PC-9 (cell line): ENCODE measurements at regions not wholly inside any gene's neighbourhood (a gene's known extent, or its start where the extent isn't known, plus 50 kb on each side); places are given as distances from the start of the nearest gene placed in this dataset.

Experiments
- BruUV-seq: library from RNA; stranded (reverse); fragments of 400-500 nt; replicated peaks from 2 replicates; lab custom pipeline; 2021; lab: Mats Ljungman, UMichigan
- CTCF ChIA-PET: fragments of 300-600 bp; sonication (Branson Sonifier 250); formaldehyde crosslinking; loops from one replicate; lab custom pipeline; 2022; ENCODE audit warnings: antibody characterized with exemption; lab: Charles Lee
- POLR2A ChIA-PET: fragments of 300-600 bp; sonication (Branson Sonifier 250); formaldehyde crosslinking; loops from one replicate; lab custom pipeline; 2022; ENCODE audit warnings: antibody characterized with exemption; ENCODE audit not compliant: unreplicated experiment; lab: Charles Lee
- DNase-seq, 2 experiments: peaks; one replicate each; pipeline versions ENCODE4 v3.0.0 to v3.0.0-alpha.2; 2015 to 2022; ENCODE audit warnings: mixed read lengths in 1 of 2
- H2AFZ ChIP-seq: fragments of 200-600 bp; sonication (generic); 2 replicates; pipeline ENCODE4 v1.8.1; 2017; ENCODE audit warnings: antibody characterized with exemption
- H3F3A ChIP-seq: fragments of 200-600 bp; sonication (generic); 2 replicates; pipeline ENCODE4 v1.8.1; 2017; ENCODE audit warnings: antibody characterized with exemption, mild to moderate bottlenecking, low read depth; ENCODE audit not compliant: insufficient read depth
- H3K27ac ChIP-seq: fragments of 200-600 bp; sonication (generic); 2 replicates; pipeline ENCODE4 v1.6.1; 2016; ENCODE audit warnings: mixed run types
- H3K27me3 ChIP-seq: fragments of 200-600 bp; sonication (generic); 2 replicates; pipeline ENCODE4 v1.6.1; 2016; ENCODE audit warnings: low read depth, mixed run types; ENCODE audit not compliant: insufficient read depth
- H3K36me3 ChIP-seq: fragments of 200-600 bp; sonication (generic); 2 replicates; pipeline ENCODE4 v1.6.1; 2016; ENCODE audit warnings: low read depth, mixed run types
- H3K4me1 ChIP-seq: fragments of 200-600 bp; sonication (generic); replicated peaks from 2 replicates; pipeline ENCODE4 v1.6.1; 2016; ENCODE audit warnings: mixed run types; ENCODE audit not compliant: insufficient read depth
- H3K4me2 ChIP-seq: fragments of 200-600 bp; sonication (generic); 2 replicates; pipeline ENCODE4 v1.6.1; 2017; ENCODE audit warnings: mixed run types
- H3K4me3 ChIP-seq: fragments of 200-600 bp; sonication (generic); 2 replicates; pipeline ENCODE4 v1.6.1; 2016; ENCODE audit warnings: mixed run types
- H3K79me2 ChIP-seq: fragments of 200-600 bp; sonication (generic); 2 replicates; pipeline ENCODE4 v1.6.1; 2017; ENCODE audit warnings: low read depth, mixed run types
- H3K9me2 ChIP-seq: fragments of 200-600 bp; sonication (generic); 2 replicates; pipeline ENCODE4 v1.8.1; 2017; ENCODE audit warnings: mild to moderate bottlenecking; ENCODE audit not compliant: insufficient read depth
- H3K9me3 ChIP-seq: fragments of 200-600 bp; sonication (generic); 2 replicates; pipeline ENCODE4 v1.8.1; 2016; ENCODE audit warnings: low read depth; ENCODE audit not compliant: insufficient read depth
- H4K20me1 ChIP-seq: fragments of 200-600 bp; sonication (generic); 2 replicates; pipeline ENCODE4 v1.8.1; 2017; ENCODE audit not compliant: insufficient read depth
- EZH2 ChIP-seq: fragments of 200-600 bp; sonication (generic); IDR thresholded peaks from 2 replicates; pipeline ENCODE4 v1.8.0; 2017; ENCODE audit warnings: antibody characterized with exemption, low read depth
- intact Hi-C: fragments of 100-400 bp; cut with micrococcal nuclease; formaldehyde crosslinking; loops from one replicate; pipeline ENCODE4 v1.10.0; 2022; ENCODE audit not compliant: unreplicated experiment
- TF ChIP-seq, protein P1 (sequence below): fragments of 200-600 bp; sonication (generic); conservative IDR thresholded peaks from 2 replicates; pipeline ENCODE4 v1.6.1; 2017; ENCODE audit warnings: mixed run types, antibody characterized with exemption, mild to moderate bottlenecking, moderate library complexity

DNA sequence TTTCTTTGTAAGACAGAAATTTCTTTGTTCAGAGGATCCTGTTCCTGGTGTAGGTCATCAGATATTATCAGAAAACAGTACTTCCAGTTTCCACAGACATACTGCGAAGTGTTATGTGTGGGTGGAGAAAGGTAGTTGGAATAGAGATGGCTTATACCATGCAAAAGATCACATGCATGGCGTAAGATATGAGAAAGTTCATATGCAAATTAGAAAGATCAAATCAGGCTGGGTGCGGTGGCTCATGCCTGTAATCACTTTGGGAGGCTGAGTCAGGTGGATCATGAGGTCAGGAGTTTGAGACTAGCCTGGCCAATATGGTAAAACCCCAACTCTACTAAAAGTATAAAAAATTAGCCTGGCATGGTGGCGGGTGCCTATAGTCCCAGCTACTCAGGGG is 65.2 kb upstream of the GLIS3 start:
- CTCF ChIA-PET = no interaction called here
- no peak for DNase-seq
- H3K36me3 ChIP-seq = no peaks in the 10 kb centered on the region
- TF ChIP-seq, protein P1, sequence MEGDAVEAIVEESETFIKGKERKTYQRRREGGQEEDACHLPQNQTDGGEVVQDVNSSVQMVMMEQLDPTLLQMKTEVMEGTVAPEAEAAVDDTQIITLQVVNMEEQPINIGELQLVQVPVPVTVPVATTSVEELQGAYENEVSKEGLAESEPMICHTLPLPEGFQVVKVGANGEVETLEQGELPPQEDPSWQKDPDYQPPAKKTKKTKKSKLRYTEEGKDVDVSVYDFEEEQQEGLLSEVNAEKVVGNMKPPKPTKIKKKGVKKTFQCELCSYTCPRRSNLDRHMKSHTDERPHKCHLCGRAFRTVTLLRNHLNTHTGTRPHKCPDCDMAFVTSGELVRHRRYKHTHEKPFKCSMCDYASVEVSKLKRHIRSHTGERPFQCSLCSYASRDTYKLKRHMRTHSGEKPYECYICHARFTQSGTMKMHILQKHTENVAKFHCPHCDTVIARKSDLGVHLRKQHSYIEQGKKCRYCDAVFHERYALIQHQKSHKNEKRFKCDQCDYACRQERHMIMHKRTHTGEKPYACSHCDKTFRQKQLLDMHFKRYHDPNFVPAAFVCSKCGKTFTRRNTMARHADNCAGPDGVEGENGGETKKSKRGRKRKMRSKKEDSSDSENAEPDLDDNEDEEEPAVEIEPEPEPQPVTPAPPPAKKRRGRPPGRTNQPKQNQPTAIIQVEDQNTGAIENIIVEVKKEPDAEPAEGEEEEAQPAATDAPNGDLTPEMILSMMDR = no peak
- TF ChIP-seq EZH2 = no peak
- intact Hi-C loops = loop anchor here (5.0 kb wide), 1 partner anchor 1493 kb away; no protein-coding TSS in a partner anchor
- no peaks in the 10 kb centered on the region for H3K79me2 ChIP-seq
- H3K27me3 ChIP-seq = no peaks in the 10 kb centered on the region
- H4K20me1 ChIP-seq = no peaks in the 10 kb centered on the region
- no peaks in the 10 kb centered on the region for H3K4me1 ChIP-seq
- H2AFZ ChIP-seq = no peak overlapping the region
- no peak overlapping the region for H3K27ac ChIP-seq
- POLR2A ChIA-PET = no interaction called here
- no peaks in the 10 kb centered on the region for H3F3A ChIP-seq
- no peak overlapping the region for H3K4me3 ChIP-seq
- H3K9me3 ChIP-seq = no peaks in the 10 kb centered on the region
- no peak overlapping the region for H3K4me2 ChIP-seq
- no peaks in the 10 kb centered on the region for H3K9me2 ChIP-seq
- BruUV-seq = no TSS peak

DNA sequence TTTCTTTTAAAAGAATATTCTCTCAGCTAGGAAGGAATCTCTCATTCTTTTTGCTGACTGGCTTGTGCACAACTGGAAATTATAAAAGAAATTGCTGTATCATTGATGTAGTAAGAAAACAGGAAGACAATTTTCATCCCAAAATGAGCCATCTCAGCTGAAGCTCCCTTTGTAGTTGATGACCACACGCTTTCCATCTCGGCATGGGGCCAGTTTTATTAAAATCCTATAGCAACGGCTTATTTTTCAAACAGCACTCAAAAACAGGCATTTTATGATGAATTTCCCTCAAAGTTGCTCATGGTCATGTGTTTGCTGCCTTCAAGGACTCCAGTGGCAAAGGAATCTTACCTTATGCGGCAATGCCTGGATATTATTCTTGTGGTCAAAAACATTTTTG is 62.4 kb upstream of the GLIS3 start:
- POLR2A ChIA-PET = no interaction called here
- intact Hi-C loops = no loop called here

DNA sequence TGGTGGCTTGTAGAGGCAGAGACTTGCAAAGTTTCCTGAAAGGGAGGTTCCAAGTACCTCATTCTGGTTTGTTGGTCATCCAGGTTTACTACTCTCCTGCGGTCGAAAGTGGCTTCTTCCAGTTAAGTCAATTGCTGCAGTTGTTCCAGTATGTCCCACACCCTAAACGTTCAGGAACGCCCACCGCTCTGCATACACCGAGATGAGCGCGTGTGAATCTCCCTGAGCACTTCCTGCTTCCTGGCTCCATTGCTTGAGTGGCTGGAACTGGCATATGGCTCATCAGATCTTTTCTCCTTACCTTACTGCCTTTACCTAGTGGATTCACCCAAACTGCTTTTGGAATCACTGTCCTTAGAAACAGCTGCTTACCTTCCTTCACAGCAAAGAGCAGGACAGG is 59.1 kb upstream of the GLIS3 start:
- no peak overlapping the region for H3K4me2 ChIP-seq
- H3K27ac ChIP-seq = no peak overlapping the region
- H3K4me1 ChIP-seq = no peaks in the 10 kb centered on the region
- H3K36me3 ChIP-seq = no peaks in the 10 kb centered on the region
- no peaks in the 10 kb centered on the region for H3F3A ChIP-seq
- H3K9me3 ChIP-seq = no peaks in the 10 kb centered on the region
- no peaks in the 10 kb centered on the region for H4K20me1 ChIP-seq
- no peak overlapping the region for H3K4me3 ChIP-seq
- no peaks in the 10 kb centered on the region for H3K9me2 ChIP-seq
- intact Hi-C loops = no loop called here
- CTCF ChIA-PET = no interaction called here
- POLR2A ChIA-PET = no interaction called here
- TF ChIP-seq EZH2 = no peak
- TF ChIP-seq, protein P1 = no peak
- DNase-seq = no peak
- H3K27me3 ChIP-seq = no peaks in the 10 kb centered on the region
- no TSS peak for BruUV-seq
- H3K79me2 ChIP-seq = no peaks in the 10 kb centered on the region
- H2AFZ ChIP-seq = no peak overlapping the region

More for the DNA sequence above, 62.4 kb upstream of the GLIS3 start:
- TF ChIP-seq EZH2 = no peak
- TF ChIP-seq, protein P1 = no peak
- Histone ChIP-seq H3K4me1 (no peaks in the 10 kb centered on the region), H3K79me2 (no peaks in the 10 kb centered on the region), H3K27ac (no peak overlapping the region), H4K20me1 (no peaks in the 10 kb centered on the region), H2AFZ (no peak overlapping the region), H3F3A (no peaks in the 10 kb centered on the region), H3K9me2 (no peaks in the 10 kb centered on the region), H3K4me3 (no peak overlapping the region), H3K9me3 (no peaks in the 10 kb centered on the region), H3K4me2 (no peak overlapping the region), H3K36me3 (no peaks in the 10 kb centered on the region), H3K27me3 (no peaks in the 10 kb centered on the region)
- CTCF ChIA-PET = interaction anchor here (0.7 kb wide), 1 partner anchor 13 kb away, joined by 3 read pairs; no protein-coding TSS in a partner anchor
- BruUV-seq = no TSS peak
- no peak for DNase-seq
